Gastrocnemius medialis (tissue), 4 donors: ENCODE measurements at regions not wholly inside any gene's neighbourhood (a gene's known extent, or its start where the extent isn't known, plus 50 kb on each side); places are given as distances from the start of the nearest gene placed in this dataset.

Experiments
- ATAC-seq, 2 donors: fragments of 150-250 bp; one replicate each; pipeline ENCODE4 v1.9.1; 2016
- DNase-seq, 2 donors: peaks; one replicate each; pipeline ENCODE4 v3.0.0-alpha.2; 2019
- H3K27ac ChIP-seq, 4 donors: fragments of 200-600 bp; sonication (generic); 1 replicate in 1 of 4; 2 replicates in 3 of 4; pipeline ENCODE4 v1.5.1; 2016 to 2018; ENCODE audit warnings: mild to moderate bottlenecking in 2 of 4, moderate library complexity in 1 of 4
- H3K27me3 ChIP-seq, 3 donors: fragments of 200-600 bp; sonication (generic) in 2 of 3; 1 replicate in 1 of 3; 2 replicates in 2 of 3; pipeline versions ENCODE4 v1.5.1 to v1.6.0; 2016 to 2019; ENCODE audit warnings: mild to moderate bottlenecking in 1 of 3, moderate library complexity in 1 of 3
- H3K36me3 ChIP-seq, 2 donors: fragments of 200-600 bp; sonication (generic) in 1 of 2; one replicate each; pipeline ENCODE4 v1.5.1; 2017 to 2018
- H3K4me1 ChIP-seq, 2 donors: fragments of 200-600 bp; sonication (generic) in 1 of 2; one replicate each; pipeline ENCODE4 v1.5.1; 2016 to 2017; ENCODE audit warnings: mild to moderate bottlenecking in 2 of 2
- H3K4me3 ChIP-seq, 4 donors: fragments of 200-600 bp; sonication (generic) in 3 of 4; 1 replicate in 1 of 4; 2 replicates in 3 of 4; pipeline ENCODE4 v1.5.1; 2016 to 2019; ENCODE audit warnings: mild to moderate bottlenecking in 2 of 4
- H3K9me3 ChIP-seq, 3 donors: fragments of 200-600 bp; sonication (generic) in 2 of 3; 1 replicate in 1 of 3; 2 replicates in 2 of 3; pipeline ENCODE4 v1.5.1; 2016 to 2019
- CTCF ChIP-seq, 5 experiments: fragments of 450-650 bp in 3 of 5; fragments of 200-600 bp in 2 of 5; sonication (generic) in 2 of 5; IDR thresholded peaks in 4 of 5; conservative IDR thresholded peaks in 1 of 5; 1 replicate in 4 of 5; 2 replicates in 1 of 5; pipeline ENCODE4 v1.5.1; 2016 to 2019; ENCODE audit warnings: antibody characterized with exemption in 5 of 5, mild to moderate bottlenecking in 3 of 5, moderate library complexity in 3 of 5
- POLR2A ChIP-seq, 2 donors: fragments of 450-650 bp; IDR thresholded peaks; one replicate each; pipeline ENCODE4 v1.6.1; 2017; ENCODE audit warnings: antibody characterized with exemption in 2 of 2, mild to moderate bottlenecking in 2 of 2, moderate library complexity in 2 of 2
- in situ Hi-C, 4 donors: fragments of 200-750 bp; cut with MboI; loops; one replicate each; pipeline versions ENCODE4 v1.15.0 to v1.8.0; 2017; ENCODE audit warnings: low sequenced_read_pairs in 4 of 4
- intact Hi-C: fragments of 100-400 bp; cut with DNase I; formaldehyde crosslinking; loops from one replicate; pipeline ENCODE4 v1.15.1; 2023; ENCODE audit warnings: low total_unique reads

GRCh38 chr12:61029516-61029915, 1230.7 kb upstream of the USP15 start:
- Histone ChIP-seq H3K9me3 (no peaks in the 10 kb centered on the region), H3K4me3 (no peak overlapping the region), H3K27ac (no peak overlapping the region), H3K4me1 (no peaks in the 10 kb centered on the region), H3K36me3 (no peaks in the 10 kb centered on the region), H3K27me3 (no peaks in the 10 kb centered on the region)
- no peak for TF ChIP-seq POLR2A (IDR thresholded peaks at IDR 0.05)
- TF ChIP-seq CTCF (IDR thresholded peaks at IDR 0.05 in 4 of 5, conservative IDR thresholded peaks at IDR 0.05 in 1 of 5), result no peak
- intact Hi-C loops, result no loop called here
- ATAC-seq, result no peak
- in situ Hi-C loops, result no loop called here
- DNase-seq, result no peak

GRCh38 chr12:61037792-61038191, 1222.4 kb upstream of the USP15 start:
- in situ Hi-C loops, result no loop called here
- Histone ChIP-seq H3K9me3 (no peaks in the 10 kb centered on the region), H3K4me1 (no peaks in the 10 kb centered on the region), H3K4me3 (no peak overlapping the region), H3K36me3 (no peaks in the 10 kb centered on the region), H3K27me3 (no peaks in the 10 kb centered on the region), H3K27ac (no peak overlapping the region)
- ATAC-seq (no peak), DNase-seq (no peak)
- intact Hi-C loops, result no loop called here
- no peak for TF ChIP-seq CTCF (IDR thresholded peaks at IDR 0.05 in 4 of 5, conservative IDR thresholded peaks at IDR 0.05 in 1 of 5)
- TF ChIP-seq POLR2A (IDR thresholded peaks at IDR 0.05), result no peak

GRCh38 chr12:61043838-61044237, 1216.4 kb upstream of the USP15 start:
- DNase-seq, result no peak
- H3K4me3 ChIP-seq, result no peak overlapping the region
- H3K9me3 ChIP-seq, result no peaks in the 10 kb centered on the region
- TF ChIP-seq CTCF (IDR thresholded peaks at IDR 0.05 in 4 of 5, conservative IDR thresholded peaks at IDR 0.05 in 1 of 5) (no peak), POLR2A (IDR thresholded peaks at IDR 0.05) (no peak)
- ATAC-seq, result no peak
- H3K4me1 ChIP-seq, result no peaks in the 10 kb centered on the region
- no peaks in the 10 kb centered on the region for H3K36me3 ChIP-seq
- in situ Hi-C loops (no loop called here), intact Hi-C loops (no loop called here)
- H3K27ac ChIP-seq, result no peak overlapping the region
- no peaks in the 10 kb centered on the region for H3K27me3 ChIP-seq

- no peak for TF ChIP-seq POLR2A (IDR thresholded peaks at IDR 0.05)
- no peak for TF ChIP-seq CTCF (IDR thresholded peaks at IDR 0.05 in 4 of 5, conservative IDR thresholded peaks at IDR 0.05 in 1 of 5)
- no peaks in the 10 kb centered on the region for H3K27me3 ChIP-seq
- ATAC-seq (no peak), DNase-seq (no peak)
- no peak overlapping the region for H3K4me3 ChIP-seq
- intact Hi-C loops (no loop called here), in situ Hi-C loops (no loop called here)
- H3K36me3 ChIP-seq, result no peaks in the 10 kb centered on the region
- no peaks in the 10 kb centered on the region for H3K9me3 ChIP-seq
- no peaks in the 10 kb centered on the region for H3K4me1 ChIP-seq
- no peak overlapping the region for H3K27ac ChIP-seq
These were observed 1215.4 kb upstream of the USP15 start for GRCh38 chr12:61044766-61045165.

GRCh38 chr12:61070640-61071414, 1189.4 kb upstream of the USP15 start:
- intact Hi-C loops, result no loop called here
- in situ Hi-C loops, result no loop called here
- H3K27me3 ChIP-seq, result no peaks in the 10 kb centered on the region
- DNase-seq, result no peak
- TF ChIP-seq CTCF (IDR thresholded peaks at IDR 0.05 in 4 of 5, conservative IDR thresholded peaks at IDR 0.05 in 1 of 5) (no peak), POLR2A (IDR thresholded peaks at IDR 0.05) (no peak)
- H3K9me3 ChIP-seq, result no peaks in the 10 kb centered on the region
- H3K27ac ChIP-seq, result no peak overlapping the region
- H3K36me3 ChIP-seq, result no peaks in the 10 kb centered on the region
- ATAC-seq, result no peak
- H3K4me3 ChIP-seq, result no peak overlapping the region
- no peaks in the 10 kb centered on the region for H3K4me1 ChIP-seq
